ENCODE measurements at regions not wholly inside any gene's neighbourhood (a gene's known extent, or its start where the extent isn't known, plus 50 kb on each side); places are given as distances from the start of the nearest gene placed in this dataset.
"Not testable (repeated sequence)": the region's sequence is repeated elsewhere in the genome, so short reads cannot be mapped to it uniquely, and the experiment has no call there.

DNA sequence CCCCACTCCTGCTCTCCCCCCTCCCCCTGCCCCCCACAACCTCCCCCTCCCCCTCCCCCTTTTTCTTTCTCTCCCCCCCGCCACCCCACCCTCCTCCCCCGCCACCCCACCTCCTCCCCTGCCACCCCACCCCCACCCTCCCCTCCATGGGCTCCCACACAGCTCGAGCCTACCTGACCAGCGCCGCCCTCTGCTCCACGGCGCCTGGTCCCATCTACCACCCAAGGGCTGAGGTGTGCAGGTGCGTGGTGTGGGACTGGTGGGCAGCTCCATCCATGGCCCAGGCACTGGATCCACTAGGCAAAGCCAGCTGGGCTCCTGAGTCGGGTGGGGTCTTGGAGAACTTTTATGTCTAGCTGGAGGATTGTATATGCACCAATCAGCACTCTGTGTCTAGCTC, 68.3 kb upstream of the KCNAB1 start:
- no peaks in the 10 kb centered on the region for H3K9me3 Mint-ChIP-seq
- Histone ChIP-seq H3K36me3 (ENCODE audit: insufficient read depth, low read length) (no peaks in the 10 kb centered on the region), H3K4me3 (ENCODE audit: low read length) (no peak overlapping the region), H3K4me1 (ENCODE audit: insufficient read depth, low read length) (no peaks in the 10 kb centered on the region), H3K9me3 (ENCODE audit: low read length) (no peaks in the 10 kb centered on the region), H3K27me3 (ENCODE audit: insufficient read depth, low read length, poor library complexity, severe bottlenecking) (no peaks in the 10 kb centered on the region), H3K27ac (ENCODE audit: low read depth, low read length) (no peak overlapping the region)
- H3K27ac Mint-ChIP-seq: no peak overlapping the region
- H3K4me3 Mint-ChIP-seq: no peak overlapping the region
- H3K27me3 Mint-ChIP-seq: peaks cover 13 to 49% of the 10 kb centered on the region in 2 donors
- no peaks in the 10 kb centered on the region for H3K4me1 Mint-ChIP-seq
- ChIA-PET CTCF (no interaction called here), POLR2A (no interaction called here)
- DNase-seq: no peak
- H3K36me3 Mint-ChIP-seq: no peaks in the 10 kb centered on the region

DNA sequence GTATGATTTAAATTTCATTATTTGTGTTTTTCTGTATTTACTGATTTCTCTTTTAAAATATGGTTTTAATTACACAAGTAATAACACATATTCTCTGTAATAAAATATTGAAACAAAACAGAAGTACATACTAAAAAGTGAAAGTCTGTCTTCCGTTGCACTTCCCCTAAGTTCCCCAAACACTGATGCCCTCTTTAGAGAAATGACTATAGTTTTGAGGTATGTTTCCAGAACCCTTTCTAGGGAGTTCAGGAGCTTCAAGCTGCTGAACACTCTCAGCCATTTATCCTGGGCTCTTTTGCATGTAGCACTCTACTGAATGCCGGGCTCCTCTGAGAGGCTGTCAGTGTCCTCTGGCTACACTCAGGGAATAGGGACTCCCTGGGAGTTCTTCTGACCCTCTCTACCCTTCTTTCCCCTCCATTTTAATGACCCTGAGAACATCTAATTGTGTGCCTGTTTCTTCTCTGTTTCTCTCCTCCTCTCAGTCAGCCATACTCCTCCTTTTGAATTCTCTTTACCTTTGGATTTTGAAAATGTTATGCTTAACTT, 60.4 kb upstream of the KCNAB1 start:
- Mint-ChIP-seq H3K27ac (no peak overlapping the region), H3K4me3 (no peak overlapping the region), H3K27me3 (peaks cover 2 to 7% of the 10 kb centered on the region in 2 donors), H3K4me1 (no peaks in the 10 kb centered on the region), H3K9me3 (peaks cover 0 to under 1% (median 0%) of the 10 kb centered on the region in 5 donors), H3K36me3 (no peaks in the 10 kb centered on the region)
- no peaks in the 10 kb centered on the region for H3K9me3 ChIP-seq (ENCODE audit: low read length)
- no peak overlapping the region for H3K27ac ChIP-seq (ENCODE audit: low read depth, low read length)
- no peaks in the 10 kb centered on the region for H3K27me3 ChIP-seq (ENCODE audit: insufficient read depth, low read length, poor library complexity, severe bottlenecking)
- H3K4me3 ChIP-seq (ENCODE audit: low read length): no peak overlapping the region
- CTCF ChIA-PET: no interaction called here
- no peak for DNase-seq
- POLR2A ChIA-PET: no interaction called here
- no peaks in the 10 kb centered on the region for H3K4me1 ChIP-seq (ENCODE audit: insufficient read depth, low read length)
- no peaks in the 10 kb centered on the region for H3K36me3 ChIP-seq (ENCODE audit: insufficient read depth, low read length)

DNA sequence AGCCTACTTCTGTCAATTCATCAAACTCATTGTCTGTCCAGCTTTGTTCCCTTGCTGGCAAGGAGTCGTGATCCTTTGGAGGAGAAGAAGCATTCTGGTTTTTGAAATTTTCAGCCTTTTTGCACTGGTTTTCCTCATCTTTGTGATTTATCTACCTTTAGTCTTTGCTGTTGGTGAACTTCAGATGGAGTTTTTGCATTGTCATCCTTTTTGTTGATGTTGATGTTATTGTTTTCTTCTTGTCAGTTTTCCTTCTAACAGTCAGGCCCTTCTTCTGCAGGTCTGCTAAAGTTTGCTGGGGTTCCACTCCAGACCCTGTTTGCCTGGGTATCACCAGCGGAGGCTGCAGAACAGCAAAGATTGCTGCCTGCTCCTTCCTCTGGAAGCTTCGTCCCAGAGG, 52.2 kb upstream of the KCNAB1 start:
- H3K4me3 Mint-ChIP-seq; CTCF ChIA-PET; H3K27ac ChIP-seq (ENCODE audit: low read depth, low read length); H3K27me3 ChIP-seq (ENCODE audit: insufficient read depth, low read length, poor library complexity, severe bottlenecking); H3K4me1 ChIP-seq (ENCODE audit: insufficient read depth, low read length); H3K9me3 ChIP-seq (ENCODE audit: low read length); DNase-seq; H3K9me3 Mint-ChIP-seq; H3K4me1 Mint-ChIP-seq; POLR2A ChIA-PET; H3K36me3 ChIP-seq (ENCODE audit: insufficient read depth, low read length); H3K4me3 ChIP-seq (ENCODE audit: low read length); H3K36me3 Mint-ChIP-seq; H3K27ac Mint-ChIP-seq: not testable (repeated sequence)
- peaks cover 9 to 28% of the 10 kb centered on the region in 2 donors for H3K27me3 Mint-ChIP-seq

DNA sequence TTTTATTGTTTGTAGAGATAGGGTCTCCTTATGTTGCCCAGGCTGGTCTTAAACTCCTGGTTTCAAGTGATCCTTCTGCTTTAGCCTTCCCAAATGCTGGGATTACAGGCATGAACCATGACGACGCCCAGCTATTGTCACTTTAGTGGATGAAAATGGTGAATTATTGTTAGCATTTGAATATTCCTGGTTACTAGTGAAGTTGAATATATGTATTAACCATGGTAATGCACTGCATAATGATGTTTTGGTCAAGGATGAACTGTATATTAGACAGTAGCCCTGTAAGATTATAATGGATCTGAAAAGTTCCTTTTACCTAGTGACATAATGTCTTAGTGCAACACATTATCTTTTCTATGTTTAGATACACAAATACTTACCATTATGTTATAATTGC, 50.4 kb upstream of the KCNAB1 start:
- no peak for DNase-seq
- H3K4me1 Mint-ChIP-seq: no peaks in the 10 kb centered on the region
- H3K4me1 ChIP-seq (ENCODE audit: insufficient read depth, low read length): no peaks in the 10 kb centered on the region

More for the DNA sequence above, 50.4 kb upstream of the KCNAB1 start:
- CTCF ChIA-PET: no interaction called here
- Histone ChIP-seq H3K4me3 (ENCODE audit: low read length) (no peak overlapping the region), H3K9me3 (ENCODE audit: low read length) (no peaks in the 10 kb centered on the region), H3K36me3 (ENCODE audit: insufficient read depth, low read length) (no peaks in the 10 kb centered on the region), H3K27ac (ENCODE audit: low read depth, low read length) (no peak overlapping the region), H3K27me3 (ENCODE audit: insufficient read depth, low read length, poor library complexity, severe bottlenecking) (no peaks in the 10 kb centered on the region)
- H3K27me3 Mint-ChIP-seq: peaks cover 7 to 35% of the 10 kb centered on the region in 2 donors
- H3K9me3 Mint-ChIP-seq: peaks cover 0 to 1% (median 0%) of the 10 kb centered on the region in 5 donors
- POLR2A ChIA-PET: no interaction called here
- no peak overlapping the region for H3K4me3 Mint-ChIP-seq
- no peaks in the 10 kb centered on the region for H3K36me3 Mint-ChIP-seq
- H3K27ac Mint-ChIP-seq: no peak overlapping the region

Measured in CD8-positive, alpha-beta memory T cell (primary cell).